Ureter (tissue), 1 donor: ENCODE measurements at regions not wholly inside any gene's neighbourhood (a gene's known extent, or its start where the extent isn't known, plus 50 kb on each side); places are given as distances from the start of the nearest gene placed in this dataset.
A peak's percentile ranks its signal among the peaks of the same experiment; 100 is the strongest.

Experiments used
- DNase-seq: peaks from one replicate; pipeline ENCODE4 v3.0.0-alpha.2; 2020; ENCODE audit warnings: low spot score
- donor health status: DM: yes; HTN: yes; CAD: no.

DNA sequence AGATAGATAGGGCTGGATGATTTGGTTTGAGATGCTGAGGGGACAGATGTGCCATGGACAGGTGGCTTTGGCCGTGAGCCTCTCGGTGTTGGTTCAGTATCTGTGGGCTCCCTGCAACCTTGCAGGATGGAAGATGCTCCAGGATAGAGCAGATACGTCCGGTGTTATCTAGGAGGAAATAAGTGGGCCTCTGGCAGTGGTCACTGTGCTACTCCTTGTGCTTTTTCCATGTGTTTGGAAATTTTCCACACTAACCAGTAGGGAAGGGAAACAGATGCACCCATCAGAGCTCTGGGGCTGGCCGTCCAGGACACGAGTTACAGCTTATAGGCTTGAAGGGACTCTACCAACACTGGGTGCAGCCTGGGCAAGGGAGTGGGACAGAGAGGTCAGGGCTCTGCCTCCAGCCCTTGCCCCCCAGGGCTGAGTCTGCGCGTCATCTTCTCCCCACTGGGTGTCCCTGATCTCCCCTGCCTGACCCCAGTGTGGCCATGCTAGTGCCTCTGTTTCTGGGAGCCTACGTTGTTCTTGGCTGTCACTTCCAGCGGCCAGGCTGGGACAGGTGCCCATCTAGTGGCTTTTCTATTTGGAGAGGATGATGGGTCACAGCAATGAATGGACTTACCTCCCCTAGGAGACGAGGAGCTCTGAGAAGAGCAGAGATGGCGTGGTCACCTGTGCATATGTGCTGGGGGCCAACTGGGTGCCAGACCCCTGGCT lies 166.9 kb downstream of the SEC14L1 start:
- DNase-seq: no peak

DNA sequence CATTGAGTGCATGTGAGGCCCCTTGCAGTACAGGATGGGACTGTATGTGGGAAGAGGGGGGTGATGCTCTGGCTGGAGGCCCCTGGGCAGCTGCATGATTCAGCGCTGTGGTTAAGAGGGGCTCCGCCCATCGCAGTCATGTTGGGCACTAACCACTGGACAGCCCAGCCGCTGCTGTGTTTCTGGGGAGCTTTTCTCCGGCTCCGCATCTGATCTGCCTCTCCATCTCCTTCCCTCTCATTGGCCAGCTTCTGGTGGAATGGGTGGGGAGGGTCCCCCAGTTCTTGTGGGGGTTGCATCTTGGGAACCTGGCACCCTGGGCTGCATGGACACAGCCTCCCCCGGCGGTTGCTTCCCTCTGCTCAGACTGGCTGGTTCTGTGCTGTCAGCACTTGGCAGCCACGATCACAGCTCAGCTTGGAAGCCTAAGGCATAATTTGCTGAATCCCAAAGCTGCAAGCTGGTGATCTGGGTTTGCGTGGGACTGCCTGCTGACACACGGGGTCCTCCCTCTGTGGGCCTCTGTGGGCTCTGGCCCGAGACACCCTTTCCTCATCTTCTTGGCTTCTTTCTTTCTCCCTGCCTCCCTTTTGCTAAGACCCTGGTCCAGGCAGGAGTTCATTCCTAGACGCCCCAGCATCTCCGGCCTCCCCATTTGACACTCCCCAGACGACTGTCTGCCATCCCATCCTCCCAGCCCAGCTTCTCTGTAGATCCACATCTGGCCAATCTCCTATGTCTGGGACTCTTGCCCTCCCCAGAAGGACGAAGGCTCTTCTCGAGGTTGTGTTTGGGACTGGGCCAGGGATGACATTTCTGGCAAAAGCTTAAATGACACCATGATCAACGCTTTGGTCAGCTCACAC lies 168.3 kb downstream of the SEC14L1 start:
- no peak for DNase-seq

DNA sequence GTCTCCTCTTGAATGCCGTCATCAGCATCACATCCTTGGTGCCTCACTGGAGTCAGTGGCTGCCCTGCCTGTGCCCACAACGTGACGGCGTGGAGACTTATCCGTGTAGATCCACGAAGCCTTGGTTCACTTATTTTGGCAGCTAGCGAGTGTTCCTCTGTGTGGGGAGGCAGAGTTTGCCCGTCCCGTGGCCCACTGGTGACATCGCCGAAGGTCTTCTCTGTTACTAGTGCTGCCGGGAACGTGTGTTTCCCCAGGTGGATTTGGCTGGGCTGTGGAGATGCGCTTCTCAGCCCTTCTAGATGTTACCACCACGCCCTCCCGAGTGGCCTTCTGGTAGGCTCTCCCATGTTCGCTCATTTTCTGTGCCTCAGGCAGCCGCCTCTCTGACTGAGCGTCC lies 169.6 kb downstream of the SEC14L1 start:
- no peak for DNase-seq

DNA sequence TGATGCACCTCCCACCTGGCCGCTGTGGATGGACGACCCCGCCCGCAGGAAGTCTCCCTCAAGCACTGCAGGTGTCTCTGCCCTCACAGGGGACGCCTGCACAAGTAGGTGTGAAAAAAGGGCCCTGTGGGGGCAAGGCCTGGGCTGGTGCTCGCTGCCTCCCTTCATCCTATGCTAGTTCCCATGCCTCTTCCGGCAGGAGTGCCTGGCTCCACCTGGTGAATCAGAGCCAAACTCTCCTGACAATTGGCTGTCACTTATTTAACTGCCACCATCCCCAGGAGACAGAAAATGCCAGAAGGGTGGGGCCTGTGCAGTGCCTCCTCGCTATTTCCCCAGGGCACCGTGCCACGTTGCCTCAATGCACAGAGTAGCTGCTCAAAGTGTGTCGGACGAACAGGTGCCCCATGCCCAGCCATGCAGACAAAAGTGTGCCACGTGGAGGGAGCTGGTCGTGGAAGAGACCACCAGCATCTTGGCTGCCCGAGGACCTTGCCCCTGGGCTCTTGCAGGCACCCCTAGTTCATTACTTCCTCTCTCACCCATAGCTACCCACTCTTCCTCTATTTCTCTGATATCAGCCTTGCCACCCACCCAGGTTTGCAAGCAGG lies 170.7 kb downstream of the SEC14L1 start:
- DNase-seq: no peak

DNA sequence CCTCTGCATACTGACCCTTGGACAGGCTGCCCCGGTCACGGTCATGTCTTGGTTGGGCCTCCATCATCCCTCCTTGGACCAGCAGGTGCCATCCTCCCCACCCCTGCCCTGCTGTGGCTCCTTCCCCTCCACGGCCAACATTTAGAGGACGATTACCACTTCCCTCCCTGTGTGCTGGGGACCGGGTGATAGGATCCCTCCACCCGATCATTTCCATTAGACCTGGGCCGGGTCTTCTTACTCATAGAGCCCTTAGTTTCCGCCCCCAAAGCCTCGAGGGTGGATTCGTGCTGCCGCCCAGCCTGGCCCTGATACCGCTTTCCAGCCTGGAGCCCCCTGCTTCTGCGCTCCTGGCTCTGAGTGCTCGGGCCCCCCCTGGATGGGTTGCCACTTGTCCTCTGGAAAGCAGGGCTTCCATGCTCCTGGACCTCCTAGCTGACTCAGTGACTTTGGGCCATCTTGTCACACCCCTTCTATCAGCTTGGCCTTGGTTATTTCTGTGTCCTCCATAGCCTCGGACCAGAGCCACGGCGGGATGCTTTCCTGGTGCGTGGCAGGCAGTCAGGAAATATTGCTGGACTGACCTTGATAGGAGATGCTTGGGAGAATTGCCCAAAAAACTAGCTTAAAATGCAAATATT lies 171.4 kb downstream of the SEC14L1 start:
- DNase-seq: no peak

DNA sequence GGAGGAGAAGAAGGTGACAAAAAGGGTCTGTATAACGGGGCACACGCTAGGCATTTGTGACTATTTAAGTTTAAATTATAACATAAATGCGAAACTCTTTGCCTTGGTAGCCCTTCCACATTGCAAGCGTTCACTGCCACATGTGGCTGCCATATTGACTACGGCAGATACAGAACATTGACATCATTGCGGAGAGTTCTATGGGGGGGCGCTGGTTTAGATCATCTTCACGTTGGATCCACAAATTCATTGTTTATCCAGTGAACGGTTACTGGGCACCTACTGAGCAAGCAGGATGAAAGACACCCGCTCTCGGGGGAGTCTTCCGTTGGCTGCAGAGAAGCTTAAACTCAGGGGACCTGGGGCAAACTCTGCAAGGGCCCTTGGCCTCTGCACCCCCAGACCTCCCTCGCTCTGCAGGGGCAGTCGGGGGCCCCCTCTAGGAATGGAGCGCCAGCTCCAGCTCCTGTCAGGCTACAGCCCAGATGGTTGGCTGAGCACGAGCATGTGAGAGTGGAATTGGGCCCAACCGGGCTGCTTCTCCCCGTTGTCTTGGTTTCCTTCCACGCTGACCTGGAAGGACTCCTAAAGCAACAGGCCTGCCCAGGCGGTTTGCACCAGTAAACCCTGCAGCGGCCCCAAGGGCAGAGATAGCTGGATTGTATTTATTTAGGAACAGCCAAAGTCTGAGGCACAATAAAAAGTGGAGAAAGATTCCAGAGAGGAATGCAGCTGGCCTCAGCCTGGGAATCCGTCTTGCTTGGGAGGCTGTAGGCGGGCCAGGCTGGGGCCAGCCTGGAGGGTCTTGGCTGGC lies 172.2 kb downstream of the SEC14L1 start:
- DNase-seq: peak; percentile 85

DNA sequence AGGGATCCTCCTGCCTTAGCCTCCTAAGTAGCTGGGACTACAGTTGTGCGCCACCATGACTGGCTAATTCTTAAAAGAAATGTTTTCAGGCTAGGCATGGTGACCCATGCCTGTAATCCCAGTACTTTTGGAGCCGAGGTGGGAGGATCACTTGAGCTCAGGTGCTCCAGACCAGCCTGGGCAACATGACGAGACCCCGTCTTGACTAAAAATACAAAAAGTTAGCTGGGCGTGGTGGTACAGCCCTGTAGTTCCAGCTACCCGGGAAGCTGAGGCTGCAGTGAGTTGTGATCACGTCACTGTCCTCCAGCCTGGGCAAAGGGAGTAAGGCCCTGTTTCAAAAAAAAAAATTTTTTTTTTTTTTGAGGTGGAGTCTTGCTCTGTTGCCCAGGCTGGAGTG lies 173.1 kb downstream of the SEC14L1 start:
- DNase-seq: no peak

DNA sequence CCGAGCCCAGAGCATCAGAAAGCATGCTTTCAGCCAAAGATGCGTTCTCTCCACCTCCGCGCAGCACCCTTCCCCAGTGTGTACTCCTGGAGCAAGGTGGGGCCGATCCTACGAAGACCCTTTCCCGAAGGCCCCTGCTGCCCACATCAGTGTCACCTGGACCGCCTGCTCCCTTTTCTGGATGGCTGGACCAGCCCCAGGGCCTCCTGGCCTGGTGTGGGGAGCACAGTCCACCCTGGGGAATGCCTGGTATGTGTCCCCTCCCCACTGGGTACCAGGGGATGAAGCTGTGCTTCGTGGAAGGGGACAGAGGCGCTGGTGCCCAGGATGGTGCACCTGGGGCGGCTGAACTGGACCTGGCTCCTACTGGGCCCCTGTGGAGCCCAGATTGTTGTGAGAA lies 173.8 kb downstream of the SEC14L1 start:
- no peak for DNase-seq

DNA sequence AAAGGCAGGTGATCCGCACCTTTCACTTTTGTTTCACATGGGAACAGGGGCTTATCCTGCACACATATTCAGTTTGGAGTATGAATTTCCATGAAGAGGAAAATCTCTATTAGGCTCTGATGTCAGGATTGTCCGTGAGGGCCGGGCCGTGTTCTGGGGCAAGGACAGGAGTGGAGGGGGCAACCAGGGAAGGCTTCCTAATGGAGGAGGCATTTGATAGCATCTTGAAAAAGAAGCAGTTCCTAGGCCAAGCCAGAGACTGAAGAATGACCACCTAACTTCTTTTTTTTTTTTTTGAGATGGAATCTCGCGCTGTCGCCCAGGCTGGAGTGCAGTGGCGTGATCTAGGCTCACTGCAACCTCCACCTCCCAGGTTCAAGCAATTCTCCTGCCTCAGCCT lies 174.2 kb downstream of the SEC14L1 start:
- no peak for DNase-seq

DNA sequence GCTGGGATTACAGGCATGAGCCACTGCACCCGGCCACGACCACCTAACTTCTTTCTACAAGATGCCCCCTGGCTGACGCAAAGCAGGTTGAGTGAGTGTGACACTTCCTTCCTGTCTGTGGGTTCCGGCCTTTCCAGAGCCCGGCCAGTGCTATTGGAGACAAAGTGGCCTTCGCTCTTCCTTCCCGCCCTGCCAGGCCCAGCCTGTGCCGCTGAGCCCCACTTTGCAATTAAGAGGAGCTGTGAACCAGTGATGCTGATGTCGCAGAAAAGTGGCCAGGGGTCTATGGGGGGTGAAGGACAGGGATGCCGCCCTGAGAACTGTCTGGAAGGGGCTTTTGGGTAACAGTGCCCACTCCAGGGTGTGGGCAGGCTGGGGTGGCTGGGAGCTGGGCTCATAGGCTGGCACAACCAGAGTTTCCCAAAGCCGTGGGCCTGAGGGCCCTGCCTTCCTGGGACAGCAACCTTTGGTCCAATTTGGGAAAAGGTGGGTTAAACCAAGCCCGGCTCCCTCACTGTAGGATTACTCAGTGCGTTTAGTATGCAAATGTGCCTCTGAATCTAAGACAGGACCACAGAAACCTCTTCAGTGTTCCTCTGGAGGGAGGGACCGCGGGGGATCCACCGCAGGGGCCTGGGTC lies 174.9 kb downstream of the SEC14L1 start:
- no peak for DNase-seq

DNA sequence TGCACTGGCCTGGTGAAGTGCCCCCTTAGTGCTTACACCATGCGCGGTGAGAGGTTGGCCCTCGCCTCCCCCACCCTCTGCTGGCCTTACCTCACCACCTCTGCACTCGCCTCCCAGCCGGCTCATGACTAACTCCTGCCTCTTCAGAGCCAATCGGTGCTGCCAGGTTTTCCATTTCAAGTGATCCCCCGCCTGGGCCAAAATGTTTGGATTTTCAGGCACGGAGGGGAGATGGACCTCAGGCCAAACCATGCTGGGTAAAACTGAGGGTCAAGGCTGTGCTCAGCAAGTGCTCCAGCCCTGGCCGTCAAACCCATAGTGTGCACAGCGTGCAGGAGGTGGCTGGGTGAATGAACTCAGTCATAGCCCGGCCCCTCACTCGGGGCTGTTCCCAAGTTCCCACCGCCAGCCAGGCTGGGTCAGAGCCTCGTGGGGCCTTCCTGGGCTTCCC lies 175.4 kb downstream of the SEC14L1 start:
- DNase-seq: no peak

DNA sequence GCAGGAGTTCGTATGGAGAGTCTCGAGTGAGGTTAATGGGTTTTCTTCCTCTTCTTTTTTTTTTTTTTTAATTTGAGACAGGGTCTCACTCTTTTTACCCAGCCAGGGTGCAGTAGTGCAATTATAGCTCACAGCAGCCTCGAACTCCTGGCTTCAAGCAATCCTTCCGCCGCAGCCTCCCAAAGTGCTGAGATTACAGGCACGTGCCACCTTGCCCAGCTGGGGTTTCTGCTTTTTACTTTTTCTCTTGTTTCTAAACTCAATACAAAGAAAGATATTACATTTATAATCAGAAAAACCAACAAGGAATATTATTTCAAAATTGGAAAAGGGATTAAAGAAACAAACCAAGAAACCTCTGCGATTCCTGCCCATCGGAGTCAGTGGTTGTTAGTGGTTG lies 175.9 kb downstream of the SEC14L1 start:
- DNase-seq: no peak

DNA sequence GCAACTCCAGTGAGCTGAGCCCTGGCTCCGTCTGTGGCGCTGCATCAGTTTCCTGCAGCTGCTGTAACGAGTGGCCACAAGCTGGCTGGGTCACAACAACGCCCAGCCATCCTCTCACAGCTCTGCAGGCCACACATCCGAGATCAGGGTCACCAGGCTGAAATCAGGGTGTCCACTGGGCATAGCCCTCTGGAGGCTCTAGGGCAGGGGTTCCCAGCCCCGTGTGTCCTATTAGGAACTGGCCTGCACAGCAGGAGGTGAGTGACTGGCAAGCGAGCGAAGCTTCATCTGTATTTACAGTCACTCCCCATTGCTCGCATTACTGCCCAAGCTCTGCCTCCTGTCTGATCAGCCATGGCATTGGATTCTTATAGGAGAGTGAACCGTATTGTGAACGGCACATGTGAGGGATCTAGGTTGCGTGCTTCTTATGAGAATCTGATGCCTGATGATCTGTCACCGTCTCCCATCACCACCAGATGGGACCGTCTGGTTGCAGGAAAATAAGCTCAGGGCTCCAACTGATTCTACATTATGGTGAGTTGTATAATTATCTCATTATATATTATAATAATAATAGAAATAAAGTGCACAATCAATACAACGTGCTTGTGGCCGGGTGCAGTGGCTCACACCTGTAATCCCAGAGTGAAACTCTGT lies 176.5 kb downstream of the SEC14L1 start:
- DNase-seq: no peak

DNA sequence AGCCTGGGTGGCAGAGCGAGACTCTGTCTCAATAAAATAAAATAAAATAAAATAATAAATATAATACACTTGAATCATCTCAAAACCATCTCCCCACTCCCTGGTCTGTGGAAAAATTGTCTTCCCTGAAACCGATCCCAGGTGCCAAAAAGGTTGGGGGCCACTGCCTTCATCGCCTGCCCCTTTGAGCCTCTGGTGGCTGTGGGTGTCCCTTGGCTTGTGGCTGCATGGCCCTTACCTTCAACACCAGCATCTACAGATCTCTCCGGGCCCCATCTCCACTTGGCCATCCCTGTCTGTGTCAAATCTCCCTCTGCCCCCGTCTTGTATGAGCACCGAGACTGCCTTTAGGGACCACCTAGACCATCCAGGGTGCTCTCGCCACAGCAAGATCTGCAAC lies 177.3 kb downstream of the SEC14L1 start:
- DNase-seq: no peak

DNA sequence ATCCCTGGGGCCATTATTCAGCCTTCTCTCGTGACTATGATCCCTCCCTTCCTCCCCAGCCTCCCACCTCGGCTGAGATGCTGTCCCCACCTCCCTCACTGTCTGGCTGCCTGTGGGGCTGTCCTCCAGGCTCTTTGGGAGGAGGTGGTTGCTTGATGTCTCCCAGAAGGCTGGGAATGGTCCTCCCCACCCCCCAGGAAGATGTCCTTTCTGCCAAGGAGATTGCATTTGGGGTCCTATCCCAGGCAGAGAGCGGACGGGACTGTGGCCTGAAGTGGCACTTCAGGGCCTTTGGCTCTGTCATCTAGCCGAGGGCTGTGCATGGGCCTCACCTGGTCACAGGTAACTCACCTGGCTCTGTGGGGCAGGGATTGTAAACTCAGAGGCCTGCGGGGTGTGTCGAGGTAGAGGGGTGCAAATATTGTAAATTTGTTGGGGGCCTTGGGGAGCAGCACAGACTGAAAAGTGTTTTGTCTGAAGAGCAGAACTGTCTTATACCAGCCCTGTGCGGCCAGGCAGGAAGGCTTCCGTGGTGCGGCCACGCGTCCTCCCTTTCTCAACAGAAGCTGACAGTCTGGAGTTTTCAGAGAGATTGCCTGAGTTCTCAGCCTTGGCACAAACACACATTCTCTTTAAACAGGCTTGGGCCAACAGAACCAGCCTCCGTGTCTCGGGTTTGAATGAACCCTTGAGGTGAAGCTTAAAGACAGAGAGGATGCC lies 177.9 kb downstream of the SEC14L1 start:
- DNase-seq: no peak

DNA sequence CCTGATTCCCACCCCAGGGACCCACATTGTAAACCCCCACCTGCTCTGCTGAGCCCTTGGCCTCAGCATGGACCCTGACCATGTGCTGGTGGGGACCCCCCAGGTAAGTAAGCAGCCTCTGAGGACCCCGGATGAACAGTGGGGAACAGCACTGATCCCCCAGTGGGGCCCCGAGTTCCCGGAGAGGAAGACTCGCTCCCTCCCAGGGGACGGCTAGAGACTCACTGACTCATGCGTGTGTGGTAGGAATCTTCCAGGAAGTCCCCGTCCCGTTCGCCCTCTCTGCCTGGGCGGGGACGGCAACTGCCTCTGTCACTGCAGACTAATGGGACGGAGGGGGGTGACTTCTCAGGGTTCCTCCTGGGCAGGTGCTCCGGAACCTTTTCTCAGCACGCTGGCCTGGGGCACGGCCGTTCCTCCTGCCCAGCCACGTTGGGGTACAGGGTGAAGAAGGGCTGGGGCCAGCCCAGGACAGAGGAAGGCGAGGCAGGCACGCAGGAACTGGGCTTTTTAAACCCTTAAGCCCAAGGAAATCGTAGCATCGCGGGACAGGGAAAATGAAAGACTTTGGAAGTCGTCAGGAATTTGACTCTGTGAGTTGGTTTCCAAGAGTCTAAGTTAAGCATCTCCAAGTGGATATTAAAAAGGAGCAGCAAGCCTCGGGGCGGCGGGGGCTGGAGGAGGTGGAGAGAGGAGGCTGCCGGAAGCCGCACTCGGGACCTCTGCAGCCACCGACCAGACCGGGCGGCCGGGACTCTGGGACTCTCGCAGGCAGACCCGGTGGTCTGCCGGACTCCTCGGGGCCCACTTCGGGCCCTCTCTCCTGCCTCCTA lies 178.7 kb downstream of the SEC14L1 start:
- peak; percentile 91 for DNase-seq

DNA sequence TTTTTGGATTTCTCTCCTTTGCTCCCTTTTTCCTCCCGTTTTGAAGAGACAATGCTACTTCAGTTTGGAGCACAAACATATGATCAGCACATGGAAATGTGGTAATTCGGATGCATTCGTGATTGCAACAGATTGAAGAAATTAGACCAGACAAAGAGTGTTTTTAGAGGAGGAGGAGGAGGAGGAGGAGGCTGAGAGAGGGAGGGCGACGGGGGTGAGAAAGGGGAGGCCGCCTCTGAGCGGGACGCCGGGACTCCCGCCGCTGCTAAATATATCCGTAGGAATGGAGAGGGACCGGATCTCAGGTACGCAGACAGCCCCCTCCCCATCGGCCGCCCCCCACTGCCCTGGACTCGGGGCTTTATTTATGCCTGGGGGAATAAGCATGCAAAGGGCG lies 179.3 kb downstream of the SEC14L1 start:
- DNase-seq: no peak

DNA sequence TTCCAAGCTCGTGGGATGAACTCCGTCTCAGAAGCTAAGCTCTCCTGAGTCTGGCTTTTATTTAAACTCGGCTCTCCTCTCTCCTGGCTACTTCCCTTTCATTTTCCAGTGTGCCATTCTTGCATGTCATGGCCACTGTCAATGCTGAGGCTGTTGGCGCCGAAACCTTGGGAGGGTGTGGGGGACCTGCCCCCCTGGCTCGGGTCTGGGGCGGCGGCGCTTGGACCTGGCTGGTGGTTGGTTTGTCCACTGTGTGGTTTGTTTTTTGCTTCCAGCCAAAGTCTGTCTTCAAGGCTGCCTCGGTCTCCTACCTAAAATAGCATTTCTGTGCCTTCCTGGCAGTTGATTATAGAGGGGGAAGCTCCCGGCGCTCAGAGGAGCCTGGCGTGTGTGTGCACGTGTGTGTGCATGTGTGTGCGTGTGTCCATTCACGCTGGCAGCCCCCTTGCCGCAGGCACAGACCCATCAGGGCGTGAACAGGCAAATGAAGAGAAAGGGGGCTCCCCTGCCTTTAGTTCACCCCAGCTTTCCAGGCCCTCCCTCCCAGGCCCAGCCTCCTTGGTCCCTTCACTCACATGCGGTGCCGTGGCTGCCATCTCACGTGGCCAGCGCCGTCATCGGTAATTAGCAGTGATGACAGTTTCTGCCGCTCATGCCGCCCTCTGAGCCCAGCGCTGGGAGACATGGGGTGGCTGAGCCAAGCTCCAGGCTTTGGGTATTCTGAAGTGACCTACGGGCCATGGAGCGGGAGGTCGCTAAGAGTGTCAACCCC lies 179.9 kb downstream of the SEC14L1 start:
- DNase-seq: no peak
